AG04450 (cell line): ENCODE measurements at regions not wholly inside any gene's neighbourhood (a gene's known extent, or its start where the extent isn't known, plus 50 kb on each side); places are given as distances from the start of the nearest gene placed in this dataset.
A peak's percentile ranks its signal among the peaks of the same experiment; 100 is the strongest.

Source experiments
- CTCF ChIA-PET: fragments of 300-600, 350-600 bp; formaldehyde crosslinking; extraction: SDS; loops from one replicate; lab custom pipeline; 2022; ENCODE audit warnings: antibody characterized with exemption, inconsistent platforms; lab: Charles Lee
- POLR2A ChIA-PET: fragments of 350-600 bp; formaldehyde crosslinking; extraction: SDS; loops from one replicate; lab custom pipeline; 2021; ENCODE audit warnings: antibody characterized with exemption, inconsistent platforms; lab: Yijun Ruan, JAX
- DNase-seq: peaks from one replicate; pipeline ENCODE4 v3.0.0-alpha.2; 2011; ENCODE audit warnings: low read depth, low spot score
- H3K27ac ChIP-seq: one replicate; pipeline ENCODE4 v1.5.1; 2012; ENCODE audit warnings: low read depth, low read length, control low read depth
- H3K27me3 ChIP-seq: one replicate; pipeline ENCODE4 v1.6.0; 2012; ENCODE audit warnings: low read length; ENCODE audit not compliant: control insufficient read depth, insufficient read depth
- H3K4me3 ChIP-seq: 2 replicates; pipeline ENCODE4 v1.5.1; 2011; ENCODE audit warnings: mild to moderate bottlenecking, low read depth, low read length, control low read depth
- H3K9me3 ChIP-seq: 2 replicates; pipeline ENCODE4 v1.5.1; 2012; ENCODE audit warnings: low read length; ENCODE audit not compliant: control insufficient read depth, insufficient read depth
- CTCF ChIP-seq: IDR thresholded peaks from 2 replicates; pipeline ENCODE4 v1.5.1; 2011; ENCODE audit warnings: low read depth, low read length, control low read depth, inconsistent platforms

GRCh38 chr2:217629347-217629746 lies 373.4 kb downstream of the TNS1 start:
- no peak for TF ChIP-seq CTCF
- no peak overlapping the region for H3K27ac ChIP-seq
- no peak overlapping the region for H3K4me3 ChIP-seq
- no peak for DNase-seq
- CTCF ChIA-PET, result interaction anchor here (1.1 to 2.0 kb wide), 2 partner anchors 21 to 84 kb away, joined by 3 to 5 read pairs; no protein-coding TSS in a partner anchor
- no peaks in the 10 kb centered on the region for H3K9me3 ChIP-seq
- peaks cover 15% of the 10 kb centered on the region for H3K27me3 ChIP-seq
- POLR2A ChIA-PET, result no interaction called here

- DNase-seq, result no peak
- no peaks in the 10 kb centered on the region for H3K9me3 ChIP-seq
- no peak for TF ChIP-seq CTCF
- H3K27ac ChIP-seq, result no peak overlapping the region
- H3K4me3 ChIP-seq, result no peak overlapping the region
- ChIA-PET CTCF (no interaction called here), POLR2A (no interaction called here)
- H3K27me3 ChIP-seq, result peaks cover 9% of the 10 kb centered on the region
Observed at GRCh38 chr2:217628061-217628460, 374.7 kb downstream of the TNS1 start.

GRCh38 chr2:217626926-217627325 lies 375.9 kb downstream of the TNS1 start:
- Histone ChIP-seq H3K27me3 (peaks cover 8% of the 10 kb centered on the region), H3K9me3 (no peaks in the 10 kb centered on the region), H3K27ac (no peak overlapping the region), H3K4me3 (no peak overlapping the region)
- TF ChIP-seq CTCF, result no peak
- ChIA-PET POLR2A (no interaction called here), CTCF (no interaction called here)
- no peak for DNase-seq

- Histone ChIP-seq H3K9me3 (no peaks in the 10 kb centered on the region), H3K27me3 (peaks cover 2% of the 10 kb centered on the region), H3K27ac (no peak overlapping the region), H3K4me3 (no peak overlapping the region)
- peak; percentile 26 for DNase-seq
- POLR2A ChIA-PET, result no interaction called here
- TF ChIP-seq CTCF, result no peak
- CTCF ChIA-PET, result interaction anchor here (0.5 to 1.1 kb wide), 2 partner anchors 11 to 25 kb away, joined by 3 to 4 read pairs; no protein-coding TSS in a partner anchor
Observed at GRCh38 chr2:217625557-217626169, 377.1 kb downstream of the TNS1 start.

- DNase-seq, result no peak
- no peak overlapping the region for H3K4me3 ChIP-seq
- peaks cover 5% of the 10 kb centered on the region for H3K27me3 ChIP-seq
- CTCF ChIA-PET, result interaction anchor here (2.2 kb wide), 1 partner anchor 28 kb away, joined by 5 read pairs; no protein-coding TSS in a partner anchor
- POLR2A ChIA-PET, result no interaction called here
- H3K9me3 ChIP-seq, result no peaks in the 10 kb centered on the region
- no peak for TF ChIP-seq CTCF
- H3K27ac ChIP-seq, result no peak overlapping the region
Observed at GRCh38 chr2:217623281-217623912, 379.4 kb downstream of the TNS1 start.
